Activated CD8-positive, alpha-beta memory T cell treated with anti-CD3 and anti-CD28 coated beads for 36 hours (primary cell): ENCODE measurements at regions not wholly inside any gene's neighbourhood (a gene's known extent, or its start where the extent isn't known, plus 50 kb on each side); places are given as distances from the start of the nearest gene placed in this dataset.
"Not testable (repeated sequence)": the region's sequence is repeated elsewhere in the genome, so short reads cannot be mapped to it uniquely, and the experiment has no call there.

Source experiments
- CTCF ChIA-PET: fragments of 350-600 bp; sonication (Branson Sonifier 250); formaldehyde crosslinking; loops from one replicate; lab custom pipeline; 2021; ENCODE audit warnings: antibody characterized with exemption; lab: Charles Lee
- POLR2A ChIA-PET: fragments of 350-600 bp; sonication (Branson Sonifier 250); formaldehyde crosslinking; loops from one replicate; lab custom pipeline; 2021; ENCODE audit warnings: antibody characterized with exemption; lab: Charles Lee

DNA sequence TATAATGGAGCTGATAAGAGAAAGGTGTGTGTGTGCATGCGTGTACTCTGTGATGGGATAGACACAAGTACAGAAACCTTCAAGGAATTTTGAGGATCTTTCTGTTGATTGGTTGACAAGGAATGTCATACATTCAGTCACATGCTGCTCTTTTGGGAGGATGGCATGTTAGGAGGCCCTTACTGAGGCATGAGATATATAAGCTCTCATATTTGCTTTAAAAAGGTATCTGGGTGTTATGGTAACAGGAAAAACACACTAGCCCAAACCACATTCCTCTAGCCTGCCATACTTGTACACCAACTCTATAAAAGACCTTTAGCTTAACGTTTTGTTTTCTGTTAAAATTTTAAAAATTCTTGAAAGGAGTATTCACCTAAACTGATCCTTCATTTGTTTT lies 72.5 kb upstream of the EGFR start:
- ChIA-PET CTCF (no interaction called here), POLR2A (no interaction called here)

DNA sequence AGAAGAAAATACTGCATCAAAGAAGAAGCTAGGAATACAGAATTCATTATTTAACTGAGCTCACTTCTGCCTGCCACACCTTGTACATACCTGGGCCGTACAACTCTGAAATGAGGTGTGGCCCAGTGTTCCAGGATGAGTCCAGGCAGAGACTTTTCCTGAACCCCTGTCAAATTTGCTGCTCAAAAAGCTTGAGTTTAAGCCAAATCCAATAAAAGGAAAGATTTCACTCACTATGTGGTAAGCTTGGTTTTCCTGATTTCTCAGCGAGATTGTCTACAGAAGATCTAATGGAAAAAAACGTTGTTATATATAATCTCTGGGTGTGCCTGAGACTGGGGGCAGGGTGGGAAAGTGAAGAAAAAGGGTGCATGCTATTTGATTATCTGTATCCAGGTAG lies 72.1 kb upstream of the EGFR start:
- ChIA-PET POLR2A (no interaction called here), CTCF (no interaction called here)

DNA sequence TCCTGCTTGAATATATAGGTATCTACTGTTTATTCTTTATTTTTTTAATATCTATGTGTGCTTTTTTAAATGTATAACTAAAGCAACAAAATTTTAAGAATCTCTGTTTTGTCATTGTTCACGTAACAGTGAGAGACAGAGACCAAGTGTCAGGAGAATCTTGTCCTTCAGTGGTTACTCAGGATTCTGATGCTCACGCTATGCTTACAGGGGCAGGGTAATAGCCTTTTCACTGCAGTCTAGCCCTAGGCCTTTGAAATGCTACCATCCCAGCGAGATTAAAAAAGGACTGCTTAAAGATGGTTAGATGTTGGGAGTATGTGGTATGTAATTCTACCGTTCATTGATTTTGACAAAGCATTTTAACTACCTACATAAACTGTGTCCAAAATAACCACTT lies 71.6 kb upstream of the EGFR start:
- POLR2A ChIA-PET: no interaction called here
- CTCF ChIA-PET: no interaction called here

DNA sequence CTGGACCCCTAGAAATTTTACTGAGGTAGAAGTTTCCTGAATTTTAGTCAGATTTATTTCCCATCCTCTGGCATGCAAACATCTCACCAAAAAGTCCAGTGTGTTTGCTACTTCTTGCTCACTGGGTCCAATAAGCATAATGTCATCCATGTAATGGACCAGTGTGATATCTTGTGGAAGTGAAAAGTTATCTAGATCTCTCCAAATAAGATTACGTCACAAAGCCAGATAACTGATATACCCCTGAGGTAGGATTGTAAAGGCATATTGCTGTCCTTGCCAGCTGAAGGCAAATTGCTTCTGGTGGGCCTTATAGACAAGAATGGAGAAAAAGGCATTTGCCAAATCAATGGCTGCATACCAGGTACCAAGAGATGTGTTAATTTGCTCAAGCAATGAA lies 69.3 kb upstream of the EGFR start:
- CTCF ChIA-PET, POLR2A ChIA-PET: not testable (repeated sequence)

DNA sequence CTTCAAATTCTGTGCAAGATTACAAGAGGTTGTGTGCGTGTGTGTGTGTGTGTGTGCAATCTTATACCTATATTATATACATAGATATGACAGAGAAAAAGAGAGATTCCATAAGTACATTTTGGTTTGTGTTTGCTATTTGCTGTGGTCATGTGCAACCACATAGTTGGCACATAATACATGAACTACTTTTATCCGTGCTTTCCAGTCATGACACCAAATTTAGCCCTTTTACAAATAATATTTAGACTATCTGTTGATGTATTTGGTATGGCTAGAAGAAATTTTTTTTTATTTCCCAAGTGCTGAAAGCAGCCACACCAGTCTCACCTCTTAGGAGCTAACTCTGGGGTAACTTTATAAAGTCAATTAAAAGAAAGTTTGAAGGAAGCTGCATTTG lies 63.5 kb upstream of the EGFR start:
- ChIA-PET CTCF (no interaction called here), POLR2A (no interaction called here)

DNA sequence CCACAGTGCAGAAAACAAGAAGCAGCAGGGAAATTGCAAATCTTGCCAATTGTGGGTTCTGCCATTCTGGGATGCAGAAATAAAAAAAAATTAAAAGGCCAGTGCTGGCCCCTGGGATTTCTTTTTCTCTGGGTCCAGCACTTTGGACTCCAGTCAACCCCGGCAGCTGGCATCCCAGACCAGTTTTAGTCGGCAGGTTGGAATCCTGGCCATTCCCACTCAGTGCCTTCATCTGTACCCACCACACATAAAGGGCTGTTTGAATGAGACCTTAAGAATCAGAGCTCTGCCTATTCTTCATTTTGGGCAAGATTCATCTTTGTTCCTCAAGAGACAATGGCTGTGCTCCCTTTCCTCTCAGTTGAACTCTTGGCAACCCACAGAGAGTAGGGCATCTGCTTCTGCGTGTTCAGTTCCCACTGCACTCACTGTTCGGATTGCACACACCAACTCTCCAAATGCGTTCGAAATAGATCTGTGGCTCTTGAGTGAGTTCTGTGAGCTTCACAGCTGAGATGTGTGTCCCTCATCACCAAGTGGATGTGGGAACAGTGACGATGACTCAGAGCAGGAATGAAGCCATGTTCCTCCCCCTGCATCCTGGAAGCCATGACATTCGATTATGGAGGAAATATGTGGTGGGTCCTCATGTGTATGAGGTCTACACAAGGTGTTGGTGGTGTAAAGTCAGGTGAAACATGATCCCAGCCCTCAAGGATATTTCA lies 63.0 kb upstream of the EGFR start:
- CTCF ChIA-PET: no interaction called here
- POLR2A ChIA-PET: no interaction called here

DNA sequence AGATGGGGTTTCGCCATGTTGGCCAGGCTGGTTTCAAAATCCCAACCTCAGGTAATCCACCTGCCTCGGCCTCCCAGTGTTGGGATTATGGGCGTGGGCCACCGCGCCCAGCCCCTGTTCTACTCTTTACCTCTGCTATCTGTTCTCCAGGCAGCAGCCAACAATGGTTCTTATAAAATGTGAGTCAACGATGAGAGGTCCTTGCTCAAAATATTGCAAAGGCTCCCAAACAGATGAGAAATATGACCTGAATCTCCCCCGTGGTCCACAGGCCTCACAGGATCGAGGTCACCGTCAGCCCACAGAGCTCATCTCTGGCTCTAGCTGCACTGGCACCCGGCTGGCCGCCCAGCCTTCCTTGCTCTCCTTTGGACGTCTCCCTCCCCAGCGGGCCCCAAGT lies 62.0 kb upstream of the EGFR start:
- ChIA-PET POLR2A (no interaction called here), CTCF (no interaction called here)

DNA sequence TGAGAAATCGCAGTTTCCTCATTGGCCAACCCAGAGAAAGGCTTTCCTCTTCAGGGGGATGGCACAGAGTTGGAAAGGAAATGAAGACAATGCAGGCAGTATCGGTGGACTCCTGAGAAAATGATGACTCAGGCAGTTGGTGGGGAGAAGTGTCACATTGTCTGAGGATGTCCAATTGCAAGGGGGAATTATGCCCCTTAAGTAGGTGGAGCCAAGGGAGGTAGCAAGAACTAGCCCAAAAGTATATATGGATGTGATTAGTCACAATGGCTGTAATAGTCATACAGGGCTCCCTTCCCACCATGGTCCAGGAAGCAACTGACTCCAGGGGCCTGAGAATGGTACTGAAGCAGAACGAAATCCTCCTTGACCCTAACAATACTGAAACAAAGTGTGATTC lies 58.3 kb upstream of the EGFR start:
- CTCF ChIA-PET: no interaction called here
- POLR2A ChIA-PET: no interaction called here

DNA sequence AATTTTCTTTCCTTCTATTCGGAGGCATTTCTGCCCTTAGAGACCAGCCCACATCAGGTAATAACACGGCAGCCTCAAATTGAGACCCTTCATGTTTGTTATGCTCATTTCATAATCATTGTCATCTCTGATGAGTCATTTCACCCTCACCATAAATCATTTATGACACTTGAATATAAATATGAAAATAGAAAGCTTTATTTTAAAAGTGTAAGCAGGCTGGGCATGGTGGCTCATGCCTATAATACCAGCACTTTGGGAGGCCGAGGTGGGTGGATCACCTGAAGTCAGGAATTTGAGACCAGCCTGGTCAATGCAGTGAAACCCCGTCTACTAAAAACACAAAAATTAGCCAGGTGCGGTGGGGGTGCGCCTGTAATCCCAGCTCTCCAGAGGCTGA lies 57.4 kb upstream of the EGFR start:
- POLR2A ChIA-PET: no interaction called here
- CTCF ChIA-PET: no interaction called here

DNA sequence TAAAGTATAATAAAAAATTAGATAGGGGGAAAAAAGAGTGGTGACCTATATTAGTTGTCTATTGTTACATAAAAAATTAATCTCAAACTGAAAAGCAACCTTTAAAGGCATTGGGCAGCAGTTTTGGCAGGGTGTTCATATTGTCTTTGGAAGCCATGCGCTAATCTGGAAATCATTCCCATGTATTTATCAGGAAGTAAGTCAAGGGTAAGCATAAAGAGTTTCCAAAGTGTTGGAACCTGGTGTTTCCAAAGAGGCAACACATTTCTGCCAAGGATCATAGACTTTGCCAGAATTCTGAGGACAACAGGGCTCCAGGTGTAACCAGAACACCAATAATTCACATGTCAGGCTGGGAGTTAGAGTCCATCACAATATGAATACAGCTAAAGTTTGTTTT lies 55.7 kb upstream of the EGFR start:
- POLR2A ChIA-PET: no interaction called here
- CTCF ChIA-PET: no interaction called here

DNA sequence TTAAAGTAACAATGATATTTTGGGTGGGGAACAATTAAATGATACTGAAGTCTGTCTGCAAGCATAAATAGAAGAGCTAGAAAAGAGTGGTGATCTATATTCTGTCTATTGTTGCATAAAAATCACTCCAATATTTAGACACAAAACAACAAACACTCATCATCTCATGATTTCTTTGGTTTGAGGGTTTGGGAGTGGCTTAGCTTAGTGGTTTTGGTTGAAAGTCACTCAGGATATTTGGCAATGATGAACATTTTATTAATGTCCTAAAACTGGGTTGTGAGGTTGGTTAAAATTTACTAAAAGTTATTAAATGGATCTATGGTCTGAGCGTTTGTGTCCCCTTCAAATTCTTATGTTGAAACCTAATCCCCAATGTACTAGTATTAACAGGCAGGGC lies 54.7 kb upstream of the EGFR start:
- ChIA-PET CTCF (no interaction called here), POLR2A (no interaction called here)

DNA sequence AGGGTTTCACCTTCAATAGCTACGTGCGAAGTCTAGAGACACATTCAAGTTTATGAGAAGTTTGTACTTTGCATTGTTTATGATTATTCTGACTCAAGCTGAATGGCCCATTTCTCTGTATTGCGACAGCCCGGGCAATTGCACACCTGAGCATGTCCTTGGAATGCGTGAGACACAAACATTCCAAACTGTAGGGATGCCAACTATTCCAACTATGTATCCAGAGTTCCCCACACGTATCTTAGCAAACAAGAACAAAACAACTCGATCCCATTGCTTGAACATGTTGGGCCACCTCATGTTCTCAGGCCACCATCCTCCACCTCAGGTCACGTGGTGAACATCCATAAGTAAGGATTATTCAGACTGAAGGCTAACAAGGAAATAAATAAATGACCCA lies 51.4 kb upstream of the EGFR start:
- ChIA-PET POLR2A (no interaction called here), CTCF (no interaction called here)

DNA sequence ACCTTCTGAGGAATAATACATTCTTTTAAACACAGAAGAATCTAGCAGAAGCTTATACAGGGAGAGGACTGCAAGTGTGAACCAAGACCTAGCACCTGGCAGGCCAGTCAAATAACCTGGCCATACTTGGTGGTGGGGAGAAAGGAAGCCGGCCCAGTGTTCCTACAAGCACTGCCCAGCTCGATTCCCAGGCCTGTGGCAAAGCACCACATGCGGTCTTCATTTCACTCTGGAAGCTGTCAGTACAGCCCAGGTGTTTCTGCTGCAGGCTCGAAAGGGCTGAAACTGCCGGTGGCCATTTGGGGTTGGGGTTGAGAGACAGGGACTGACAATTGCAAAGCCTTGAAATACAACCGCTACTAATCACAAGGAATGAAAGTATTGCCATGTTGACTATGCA lies 50.8 kb upstream of the EGFR start:
- ChIA-PET POLR2A (no interaction called here), CTCF (no interaction called here)
